NCI-H2196 treated with DMSO at 0.1 percent for 48 hours (cell line): ENCODE measurements at regions not wholly inside any gene's neighbourhood (a gene's known extent, or its start where the extent isn't known, plus 50 kb on each side); places are given as distances from the start of the nearest gene placed in this dataset.
"Not testable (repeated sequence)": the region's sequence is repeated elsewhere in the genome, so short reads cannot be mapped to it uniquely, and the experiment has no call there.

Experiments used
- DNase-seq: peaks from one replicate; lab custom pipeline; 2025; ENCODE audit not compliant: unreplicated experiment; lab: John Stamatoyannopoulos, UW

DNA sequence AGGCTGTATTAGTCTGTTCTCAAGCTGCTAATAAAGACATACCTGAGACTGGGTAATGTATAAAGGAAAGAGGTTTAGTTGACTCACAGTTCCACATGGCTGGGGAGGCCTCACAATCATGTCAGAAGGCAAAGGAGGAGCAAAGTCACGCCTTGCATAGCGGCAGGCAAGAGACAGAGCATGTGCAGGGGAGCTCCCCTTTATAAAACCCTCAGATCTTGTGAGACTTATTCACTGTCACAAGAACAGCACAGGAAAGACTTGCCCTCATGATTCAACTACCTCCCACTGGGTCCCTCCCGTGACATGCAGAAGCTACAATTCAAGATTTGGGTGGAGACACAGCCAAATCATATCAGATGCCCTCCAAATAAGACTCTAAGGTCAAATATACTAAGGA is 139.4 kb upstream of the TOP1 start:
- DNase-seq, result not testable (repeated sequence)

DNA sequence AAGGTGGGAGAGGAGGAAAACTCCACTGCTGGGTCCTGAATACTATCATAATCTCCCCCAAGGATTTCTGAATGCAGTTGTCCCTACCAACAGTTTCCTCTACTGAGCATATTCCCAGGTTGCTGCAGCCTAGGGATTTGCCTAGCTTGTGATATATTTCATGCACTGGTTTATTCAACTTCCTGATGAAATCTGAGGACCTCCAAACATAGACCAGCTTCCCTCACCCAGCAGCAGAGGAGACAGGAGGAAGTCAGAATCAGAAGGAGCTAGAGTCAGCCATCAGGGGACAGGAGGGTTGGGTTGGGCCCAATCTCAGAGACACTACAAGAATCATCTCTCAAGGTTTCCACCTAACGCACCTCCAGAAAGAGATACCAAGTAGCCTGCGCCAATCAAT is 138.4 kb upstream of the TOP1 start:
- DNase-seq, result no peak

DNA sequence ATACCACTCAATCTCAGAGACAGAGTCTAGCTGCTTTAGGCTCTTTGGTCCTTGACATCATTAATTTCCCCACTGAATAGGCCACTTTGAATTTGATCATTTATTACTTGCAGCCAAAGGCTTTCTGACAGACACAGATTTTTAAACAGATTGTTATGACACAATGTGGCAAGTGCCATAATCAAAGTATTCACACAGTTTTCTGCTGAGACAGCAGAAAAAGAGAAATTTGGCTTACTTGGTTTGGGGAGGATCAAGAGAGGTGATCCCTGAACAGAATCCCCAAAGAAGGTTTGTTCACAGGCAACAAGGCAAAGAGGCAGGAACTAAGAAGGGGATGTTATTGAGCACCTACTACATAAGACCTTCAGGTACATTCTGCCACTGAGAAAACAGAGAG is 138.0 kb upstream of the TOP1 start:
- DNase-seq, result no peak

DNA sequence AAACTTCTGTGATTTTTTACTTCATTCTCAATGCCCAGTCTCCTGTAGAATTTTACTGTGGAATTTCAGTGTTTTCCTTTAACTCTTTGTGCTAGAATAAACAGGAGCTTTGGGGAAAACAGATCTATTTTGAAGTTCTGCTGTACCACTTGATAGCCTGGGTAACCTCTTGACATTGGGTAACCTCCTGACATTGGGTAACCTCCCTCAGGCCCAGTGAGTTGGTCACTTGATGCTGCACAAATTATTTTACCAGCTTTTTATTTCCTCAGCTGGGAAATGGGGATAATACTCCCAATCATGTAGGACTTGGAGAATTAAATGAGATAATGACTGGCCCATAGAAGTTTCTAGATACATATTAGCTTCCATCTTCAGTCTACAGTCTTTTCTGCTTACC is 137.3 kb upstream of the TOP1 start:
- DNase-seq, result no peak

DNA sequence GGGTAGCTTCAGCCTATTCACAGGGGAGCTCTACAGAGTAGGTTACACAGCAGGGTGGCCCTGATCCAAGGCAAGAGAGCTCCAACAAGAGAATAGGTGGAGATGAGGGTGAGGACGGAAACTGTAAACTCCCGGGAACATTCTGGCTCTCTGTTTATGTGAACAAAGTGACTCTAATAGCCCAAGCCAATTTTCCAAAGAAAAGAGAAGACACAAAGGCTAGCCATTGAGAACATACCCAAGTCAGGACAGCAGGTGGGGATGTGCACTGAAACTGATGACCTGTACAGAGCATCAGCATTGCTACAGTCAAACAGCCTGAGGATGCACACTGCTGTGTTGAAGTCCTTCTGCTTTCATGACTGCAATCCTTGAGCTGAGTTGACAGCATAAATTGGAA is 136.0 kb upstream of the TOP1 start:
- no peak for DNase-seq

DNA sequence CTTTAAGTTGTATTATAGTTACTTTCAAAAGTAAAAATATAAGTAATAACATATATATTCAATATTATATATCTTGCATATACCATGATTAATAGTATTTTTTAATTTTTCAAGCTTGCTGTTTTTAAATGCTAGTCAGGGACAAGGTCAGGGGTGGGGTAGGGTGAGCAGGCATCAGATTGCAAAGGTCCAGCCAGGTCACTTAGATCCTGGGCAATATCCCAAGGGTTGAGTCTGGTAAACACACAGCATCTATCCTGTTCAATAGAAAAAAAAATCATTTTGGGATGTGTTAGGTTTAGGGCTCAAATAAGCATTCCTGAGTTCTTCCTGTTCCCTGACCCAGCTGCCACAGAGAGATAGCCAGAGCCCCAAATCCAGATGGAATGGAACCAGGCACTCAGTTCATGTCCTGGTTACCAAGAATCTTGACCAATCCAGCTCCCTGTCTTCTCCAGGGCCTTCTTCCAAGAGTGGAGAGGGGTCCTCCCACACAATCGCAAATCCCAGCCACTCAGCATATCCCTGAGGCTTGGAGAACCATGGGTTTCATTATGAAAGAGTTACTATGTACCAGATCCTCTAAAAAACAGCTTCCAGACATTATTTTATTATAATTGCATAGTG is 134.9 kb upstream of the TOP1 start:
- no peak for DNase-seq

DNA sequence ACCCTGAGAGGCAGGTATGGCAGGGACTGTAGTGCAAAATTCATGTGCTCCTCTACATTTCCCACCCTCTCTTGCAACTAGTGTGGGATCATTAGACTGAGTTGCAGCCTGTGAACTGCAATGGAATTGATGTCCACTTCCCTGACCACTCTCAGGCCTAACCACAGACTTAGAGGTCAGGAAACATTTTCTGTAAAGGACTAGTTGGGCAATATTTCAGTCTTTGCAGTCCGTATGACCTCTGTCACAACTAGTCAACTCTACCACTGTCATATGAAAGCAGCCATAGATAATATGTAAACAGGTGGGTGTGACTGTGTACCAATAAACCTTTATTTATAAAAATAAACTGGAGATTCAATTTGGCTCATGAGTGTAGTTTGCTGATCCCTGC is 134.4 kb upstream of the TOP1 start:
- no peak for DNase-seq

DNA sequence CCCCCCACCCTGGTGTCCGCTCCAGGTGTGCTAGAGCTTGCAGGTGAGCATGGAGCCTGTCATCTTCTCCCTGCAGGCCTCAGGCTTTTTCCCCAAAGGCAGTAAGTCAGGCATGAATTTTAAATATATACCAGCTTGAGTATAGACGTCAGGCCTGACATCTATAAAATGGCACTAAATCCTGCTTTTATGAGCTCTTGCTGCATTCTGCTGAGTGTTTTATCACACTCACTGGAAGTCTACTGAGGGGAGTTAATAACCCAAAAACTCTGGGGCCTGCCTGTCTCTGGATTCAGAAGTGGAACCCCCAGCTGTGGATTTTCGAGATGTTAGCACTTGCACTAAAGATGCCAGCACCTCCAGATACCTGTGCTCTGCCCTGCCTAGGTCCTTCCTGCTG is 133.4 kb upstream of the TOP1 start:
- DNase-seq, result no peak

DNA sequence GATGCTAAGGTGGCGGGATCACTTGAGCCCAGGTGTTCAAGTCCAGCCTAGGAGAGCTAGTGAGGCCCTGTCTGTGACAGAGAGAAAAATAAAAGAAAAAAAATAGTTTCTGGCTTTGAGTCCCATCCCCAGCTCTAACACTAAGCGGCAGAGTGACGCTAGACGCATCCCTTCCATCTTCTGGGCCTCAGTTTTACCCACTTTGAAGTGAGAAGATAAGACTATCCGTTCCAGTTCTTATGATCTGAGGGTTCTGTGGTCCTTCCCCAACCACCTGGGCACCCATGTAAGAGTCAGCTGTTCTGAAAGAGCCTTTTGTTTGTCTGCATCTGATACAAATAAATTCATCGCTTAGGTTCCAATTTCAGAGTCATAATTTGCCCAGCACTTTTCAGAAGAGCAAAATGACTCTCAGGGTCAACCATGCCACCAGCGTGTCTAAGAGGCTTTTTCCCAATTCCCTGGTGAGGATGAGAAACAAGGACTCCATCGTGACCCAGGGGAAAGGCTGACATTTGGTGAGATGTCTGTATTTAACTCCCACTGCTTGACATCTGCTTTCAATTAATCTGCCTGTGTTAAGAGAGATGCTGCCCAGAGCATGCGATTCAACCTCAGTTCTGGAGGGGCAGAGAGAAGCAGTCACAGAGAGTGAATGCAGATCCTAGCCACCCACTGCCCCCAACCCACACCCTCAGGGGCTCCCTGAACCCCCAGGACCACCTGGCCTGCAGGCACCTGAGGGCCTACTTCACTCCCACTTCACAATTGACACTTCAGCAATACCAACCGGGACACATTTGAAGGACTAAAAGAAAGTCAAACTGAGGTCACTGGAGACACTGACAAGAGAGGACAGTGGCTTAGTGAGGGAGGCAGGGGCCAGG is 131.6 kb upstream of the TOP1 start:
- no peak for DNase-seq

DNA sequence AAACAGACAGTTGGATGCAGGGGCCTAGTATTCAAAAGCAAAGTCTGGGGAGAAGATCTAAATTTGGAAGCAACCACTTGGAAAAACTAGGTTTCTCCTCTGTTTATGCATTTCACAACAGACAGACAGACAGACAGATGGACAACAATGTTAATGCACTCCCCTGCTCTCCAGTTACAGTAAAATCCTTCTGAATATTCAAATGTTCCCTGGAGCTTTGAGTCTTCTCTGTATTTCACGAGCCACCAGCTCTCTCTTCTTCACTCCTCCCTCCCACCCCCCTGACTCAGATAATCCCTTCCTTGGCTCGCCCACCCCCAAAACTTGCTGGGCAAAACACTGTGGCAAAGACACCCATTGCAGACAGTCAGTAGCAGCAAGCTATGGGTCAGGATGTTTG is 129.3 kb upstream of the TOP1 start:
- DNase-seq, result no peak

DNA sequence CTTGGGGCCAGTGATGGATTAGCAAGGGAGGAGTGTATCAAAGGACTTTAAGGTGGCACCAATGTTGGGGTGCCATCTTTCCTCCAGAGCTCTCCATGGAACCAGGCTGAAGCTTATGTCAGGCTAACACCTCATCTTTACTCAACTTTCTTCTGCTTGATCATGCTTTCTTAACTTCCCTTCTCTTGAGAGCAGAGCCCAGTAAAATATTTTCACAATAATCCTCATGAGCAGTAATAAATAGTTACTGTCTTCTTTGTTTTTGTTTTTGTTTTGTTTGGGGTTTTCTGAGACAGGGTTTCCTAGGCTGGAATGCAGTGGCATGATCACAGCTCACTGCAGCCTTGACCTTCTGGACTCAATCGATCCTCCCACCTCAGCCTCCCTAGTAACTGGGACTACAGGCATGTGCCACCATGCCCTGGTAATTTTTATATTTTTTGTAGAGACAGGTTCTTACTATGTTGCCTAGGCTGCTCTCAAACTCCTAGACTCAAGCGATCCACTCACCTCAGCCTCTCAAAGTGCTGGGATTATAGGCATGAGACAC is 127.9 kb upstream of the TOP1 start:
- DNase-seq, result no peak

DNA sequence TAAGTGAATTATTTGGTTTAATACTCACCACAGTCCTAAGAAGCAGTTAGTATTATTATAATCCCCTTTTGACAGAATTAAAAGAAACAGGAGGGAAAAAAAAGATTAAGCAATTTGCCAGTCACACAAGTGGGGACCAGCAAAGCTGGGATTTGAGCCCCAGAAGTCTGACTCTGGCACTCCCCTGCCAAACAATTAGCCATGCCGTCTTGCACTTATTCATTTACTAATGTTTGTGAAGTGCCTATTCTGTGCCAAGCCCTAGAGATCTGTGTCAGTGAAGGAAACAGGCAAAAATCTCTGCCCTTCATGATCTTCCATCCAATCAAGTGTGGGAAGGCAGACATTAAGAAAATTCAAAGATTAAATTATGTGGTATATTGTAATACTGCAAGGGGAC is 126.0 kb upstream of the TOP1 start:
- DNase-seq, result no peak

DNA sequence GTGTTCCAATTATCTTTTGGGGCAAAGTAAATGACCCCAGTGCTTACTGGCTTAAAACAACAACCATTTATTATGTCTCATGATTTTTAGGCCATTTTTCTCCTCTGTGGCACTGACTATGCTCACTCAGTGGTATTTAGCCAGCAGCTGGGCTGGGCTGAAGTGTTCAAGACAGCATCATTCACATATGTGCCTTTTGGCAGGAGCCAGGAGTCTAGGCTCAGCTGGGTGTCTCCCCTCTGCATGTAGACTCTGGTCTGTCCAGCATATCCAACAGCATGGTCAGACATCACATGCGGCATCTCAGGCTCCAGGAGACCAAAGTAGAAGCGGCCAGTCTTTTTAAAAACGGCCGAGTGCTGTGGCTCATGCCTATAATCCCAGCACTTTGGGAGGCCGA is 120.3 kb upstream of the TOP1 start:
- no peak for DNase-seq

DNA sequence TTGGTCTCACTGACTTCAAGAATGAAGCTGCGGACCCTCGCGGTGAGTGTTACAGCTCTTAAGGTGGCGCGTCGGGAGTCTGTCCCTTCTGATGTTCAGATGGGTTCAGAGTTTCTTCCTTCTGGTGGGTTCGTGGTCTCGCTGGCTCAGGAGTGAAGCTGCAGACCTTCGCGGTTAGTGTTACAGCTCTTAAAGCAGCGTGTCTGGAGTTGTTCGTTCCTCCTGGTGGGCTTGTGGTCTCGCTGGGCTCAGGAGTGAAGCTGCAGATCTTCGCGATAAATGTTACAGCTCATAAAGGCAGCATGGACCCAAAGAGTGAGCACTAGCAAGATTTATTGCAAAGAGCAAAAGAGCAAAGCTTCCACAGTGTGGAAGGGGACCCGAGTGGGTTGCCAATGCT is 119.1 kb upstream of the TOP1 start:
- DNase-seq, result not testable (repeated sequence)

DNA sequence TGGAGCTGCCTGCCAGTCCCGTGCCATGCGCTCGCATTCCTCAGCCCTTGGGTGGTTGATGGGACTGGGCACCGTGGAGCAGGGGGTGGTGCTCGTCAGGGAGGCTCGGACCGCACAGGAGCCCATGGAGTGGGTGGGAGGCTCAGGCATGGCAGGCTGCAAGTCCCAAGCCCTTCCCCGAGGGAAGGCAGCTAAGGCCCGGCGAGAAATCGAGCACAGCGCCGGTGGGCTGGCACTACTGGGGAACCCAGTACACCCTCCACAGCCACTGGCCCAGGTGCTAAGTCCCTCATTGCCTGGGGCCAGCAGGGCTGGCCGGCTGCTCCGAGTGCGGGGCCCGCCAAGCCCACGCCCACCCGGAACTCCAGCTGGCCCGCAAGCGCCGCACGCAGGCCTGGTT is 118.2 kb upstream of the TOP1 start:
- DNase-seq, result not testable (repeated sequence)

DNA sequence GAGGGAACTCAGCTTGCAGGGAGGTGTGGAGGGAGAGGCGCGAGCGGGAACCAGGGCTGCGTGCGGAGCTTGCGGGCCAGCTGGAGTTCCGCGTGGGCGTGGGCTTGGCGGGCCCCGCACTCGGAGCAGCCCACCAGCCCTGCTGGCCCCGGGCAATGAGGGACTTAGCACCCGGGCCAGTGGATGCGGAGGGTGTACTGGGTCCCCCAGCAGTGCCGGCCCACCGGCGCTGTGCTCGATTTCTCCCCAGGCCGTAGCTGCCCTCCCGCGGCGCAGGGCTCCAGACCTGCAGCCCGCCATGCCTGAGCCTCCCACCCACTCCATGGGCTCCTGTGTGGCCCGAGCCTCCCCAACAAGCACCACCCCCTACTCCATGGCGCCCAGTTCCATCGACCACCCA is 117.5 kb upstream of the TOP1 start:
- DNase-seq, result not testable (repeated sequence)

DNA sequence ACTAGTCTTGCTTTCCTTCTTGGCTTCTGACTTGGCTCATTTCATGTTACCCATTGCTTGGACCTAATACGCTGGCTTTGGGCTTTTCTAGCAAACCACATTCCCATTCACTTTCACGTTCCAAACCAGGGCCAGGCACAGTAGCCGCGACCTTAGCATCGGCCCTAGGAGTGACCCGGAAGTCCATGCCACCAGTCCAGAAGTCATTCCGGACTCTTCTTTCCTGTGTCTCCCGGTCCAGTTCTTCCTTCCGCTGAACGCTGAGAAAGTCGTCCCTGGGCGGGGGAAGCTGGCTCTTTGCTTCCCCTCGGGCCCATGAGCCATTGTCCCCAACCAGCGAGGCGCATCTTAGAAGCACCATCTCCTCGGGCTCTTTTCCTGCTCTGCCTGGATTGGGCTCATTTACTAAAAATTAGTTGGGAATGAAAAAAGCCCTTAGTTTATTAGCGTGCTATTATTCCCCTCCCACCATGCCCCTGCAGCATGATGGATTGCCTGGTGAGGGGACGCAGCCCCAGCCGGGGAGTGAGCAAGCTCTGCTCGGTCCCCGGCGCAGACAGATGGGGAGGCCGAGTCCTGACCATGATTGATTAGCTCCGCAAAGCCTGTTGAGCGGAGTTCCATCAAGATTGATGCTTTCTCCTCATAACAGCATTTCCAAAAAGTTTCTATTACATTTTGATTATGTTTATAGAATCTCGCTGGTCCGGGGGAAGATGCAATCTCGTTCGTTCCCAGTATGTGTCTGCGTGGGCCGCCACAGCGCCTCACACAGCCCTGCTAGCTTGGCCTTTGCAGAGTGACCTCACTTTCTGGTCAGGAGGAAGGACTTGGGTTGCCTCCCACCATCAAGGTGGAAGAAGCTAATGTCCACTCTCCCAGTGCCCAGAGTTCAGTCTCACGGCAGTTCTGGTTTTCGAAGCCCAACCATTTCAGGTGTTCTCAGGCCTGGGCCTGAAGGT is 115.1 kb upstream of the TOP1 start:
- no peak for DNase-seq

DNA sequence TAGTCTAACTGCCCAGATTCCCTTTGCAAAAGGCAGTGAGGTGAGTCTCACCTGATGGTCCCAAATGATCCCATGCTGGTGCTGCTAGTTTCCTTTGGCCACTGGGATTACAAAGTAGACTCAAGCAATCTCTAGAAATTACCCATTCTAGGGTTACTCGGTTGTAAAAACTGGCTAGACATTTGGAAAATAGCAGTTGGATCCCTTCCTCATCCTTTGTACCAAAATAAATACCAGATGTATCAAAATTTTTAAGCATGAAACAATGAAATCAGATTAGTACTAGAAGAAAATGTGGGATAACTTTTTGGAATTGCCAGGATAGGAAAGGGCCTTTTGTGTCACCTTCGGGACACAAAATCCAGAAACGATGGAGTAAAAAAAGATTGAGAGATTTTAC is 112.9 kb upstream of the TOP1 start:
- DNase-seq, result no peak

DNA sequence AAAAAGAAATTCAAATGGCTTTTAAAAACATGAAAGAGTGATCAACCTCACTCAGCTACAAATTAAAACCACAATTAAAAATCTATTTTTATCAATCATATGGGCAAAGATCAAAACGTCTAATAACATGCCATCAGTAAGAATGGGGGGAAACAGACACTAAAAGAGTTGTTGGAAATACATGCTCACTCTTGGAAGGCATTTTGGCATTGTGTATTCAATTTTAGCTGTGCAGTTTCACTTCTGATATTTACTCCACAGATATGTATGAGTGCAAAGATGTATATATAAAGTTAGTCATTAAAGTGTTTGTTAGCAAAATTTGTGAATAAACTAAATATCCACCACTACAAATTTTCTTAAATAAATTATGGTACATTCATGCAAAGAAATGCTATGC is 112.3 kb upstream of the TOP1 start:
- no peak for DNase-seq

DNA sequence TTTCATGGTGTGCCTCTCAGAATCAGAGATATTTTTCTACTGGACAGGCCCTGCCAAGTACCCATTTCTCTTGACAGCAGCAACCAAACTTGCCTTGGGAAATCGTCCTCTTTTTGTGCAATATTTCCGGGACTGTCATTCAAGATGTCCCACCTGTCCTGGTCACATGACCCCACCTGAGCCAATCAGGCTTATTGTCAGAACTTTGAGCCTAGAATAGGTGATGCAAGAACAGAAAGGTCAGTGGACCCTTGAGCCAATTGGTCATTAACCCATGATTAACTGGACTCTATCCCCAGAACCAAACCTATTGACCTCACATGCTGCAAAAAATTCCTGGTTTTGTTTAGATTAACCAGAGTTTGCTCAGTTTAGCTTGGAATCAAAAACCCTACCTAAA is 108.3 kb upstream of the TOP1 start:
- no peak for DNase-seq

DNA sequence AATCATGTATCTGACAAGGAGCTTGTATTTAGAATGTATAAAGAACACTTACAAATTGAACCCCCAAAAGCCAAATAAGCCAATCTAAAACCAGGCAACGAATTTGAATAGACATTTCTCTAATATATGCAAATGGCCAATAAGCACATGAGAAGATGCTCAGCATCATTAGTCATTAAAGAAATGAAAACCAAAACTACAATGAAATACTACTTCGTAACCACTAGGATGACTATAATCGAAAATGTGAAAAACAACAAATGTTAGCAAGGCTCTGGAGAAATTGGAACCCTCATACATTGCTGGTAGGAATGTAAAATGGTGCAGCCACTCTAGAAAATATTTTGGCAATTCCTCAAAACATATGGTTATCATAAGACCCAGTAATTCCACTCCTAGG is 105.8 kb upstream of the TOP1 start:
- DNase-seq, result no peak
